Type B pancreatic cell (in vitro differentiated cells): ENCODE measurements at regions not wholly inside any gene's neighbourhood (a gene's known extent, or its start where the extent isn't known, plus 50 kb on each side); places are given as distances from the start of the nearest gene placed in this dataset.
"Not testable (repeated sequence)": the region's sequence is repeated elsewhere in the genome, so short reads cannot be mapped to it uniquely, and the experiment has no call there.

Experiments used
- DNase-seq: peaks from one replicate; pipeline ENCODE4 v3.0.0; 2021; ENCODE audit warnings: mixed read lengths; ENCODE audit not compliant: unreplicated experiment; ENCODE audit errors: extremely low spot score
- H3K27ac Mint-ChIP-seq: 2 replicates; pipeline ENCODE4 v1.8.0; 2021; ENCODE audit warnings: mild to moderate bottlenecking, mixed read lengths
- H3K27me3 Mint-ChIP-seq: 2 replicates; pipeline ENCODE4 v1.8.0; 2021; ENCODE audit warnings: mixed read lengths
- H3K36me3 Mint-ChIP-seq: 2 replicates; pipeline ENCODE4 v1.8.0; 2021; ENCODE audit warnings: mixed read lengths
- H3K4me1 Mint-ChIP-seq: one replicate; pipeline ENCODE4 v1.8.0; 2021; ENCODE audit warnings: mixed read lengths; ENCODE audit not compliant: unreplicated experiment
- H3K4me3 Mint-ChIP-seq: 2 replicates; pipeline ENCODE4 v1.8.0; 2021; ENCODE audit warnings: mild to moderate bottlenecking, mixed read lengths
- H3K9me3 Mint-ChIP-seq: 2 replicates; pipeline ENCODE4 v1.8.0; 2021; ENCODE audit warnings: mixed read lengths
- TF ChIP-seq, protein P1 (sequence below): fragments of 200-600 bp; sonication (generic); conservative IDR thresholded peaks from 2 replicates; pipeline ENCODE4 v1.5.0; 2021; ENCODE audit warnings: antibody characterized with exemption, mild to moderate bottlenecking

DNA sequence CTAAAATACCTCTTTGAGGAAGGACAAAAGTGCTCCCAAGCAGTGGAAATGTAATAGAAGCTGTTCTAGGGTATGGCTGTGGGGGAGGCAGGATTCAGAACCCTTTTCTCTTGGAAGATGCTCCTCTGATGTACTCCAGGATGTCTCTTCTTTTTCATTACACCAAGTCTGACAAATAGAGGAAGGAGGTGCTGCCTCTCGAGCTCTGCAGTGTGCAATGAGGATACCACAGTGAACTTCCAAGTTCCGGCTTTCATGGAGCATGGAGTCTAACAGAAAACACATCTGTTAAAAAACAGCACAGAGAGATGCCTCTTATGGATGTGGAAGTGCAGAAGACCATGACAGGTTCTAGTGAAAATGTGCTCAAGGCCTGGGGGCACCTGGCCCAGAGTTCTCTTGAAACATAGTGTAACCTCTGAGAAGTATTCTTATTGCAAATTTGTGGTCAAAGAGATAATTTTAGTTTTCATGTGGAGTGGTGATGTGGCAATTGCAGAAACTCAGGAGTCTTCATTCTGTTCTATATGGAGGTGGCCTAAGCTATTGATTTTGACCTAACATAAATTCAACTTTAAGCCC, 362.0 kb upstream of the CITED2 start:
- H3K9me3 Mint-ChIP-seq, result peaks cover 16% of the 10 kb centered on the region
- H3K27me3 Mint-ChIP-seq, result no peaks in the 10 kb centered on the region
- TF ChIP-seq, protein P1, sequence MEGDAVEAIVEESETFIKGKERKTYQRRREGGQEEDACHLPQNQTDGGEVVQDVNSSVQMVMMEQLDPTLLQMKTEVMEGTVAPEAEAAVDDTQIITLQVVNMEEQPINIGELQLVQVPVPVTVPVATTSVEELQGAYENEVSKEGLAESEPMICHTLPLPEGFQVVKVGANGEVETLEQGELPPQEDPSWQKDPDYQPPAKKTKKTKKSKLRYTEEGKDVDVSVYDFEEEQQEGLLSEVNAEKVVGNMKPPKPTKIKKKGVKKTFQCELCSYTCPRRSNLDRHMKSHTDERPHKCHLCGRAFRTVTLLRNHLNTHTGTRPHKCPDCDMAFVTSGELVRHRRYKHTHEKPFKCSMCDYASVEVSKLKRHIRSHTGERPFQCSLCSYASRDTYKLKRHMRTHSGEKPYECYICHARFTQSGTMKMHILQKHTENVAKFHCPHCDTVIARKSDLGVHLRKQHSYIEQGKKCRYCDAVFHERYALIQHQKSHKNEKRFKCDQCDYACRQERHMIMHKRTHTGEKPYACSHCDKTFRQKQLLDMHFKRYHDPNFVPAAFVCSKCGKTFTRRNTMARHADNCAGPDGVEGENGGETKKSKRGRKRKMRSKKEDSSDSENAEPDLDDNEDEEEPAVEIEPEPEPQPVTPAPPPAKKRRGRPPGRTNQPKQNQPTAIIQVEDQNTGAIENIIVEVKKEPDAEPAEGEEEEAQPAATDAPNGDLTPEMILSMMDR, result no peak
- H3K4me3 Mint-ChIP-seq, result no peak overlapping the region
- no peak overlapping the region for H3K27ac Mint-ChIP-seq
- no peaks in the 10 kb centered on the region for H3K36me3 Mint-ChIP-seq
- DNase-seq, result no peak
- no peaks in the 10 kb centered on the region for H3K4me1 Mint-ChIP-seq

GRCh38 chr6:139732451-139732850, 358.0 kb upstream of the CITED2 start:
- H3K4me3 Mint-ChIP-seq, result no peak overlapping the region
- no peaks in the 10 kb centered on the region for H3K4me1 Mint-ChIP-seq
- H3K27ac Mint-ChIP-seq, result no peak overlapping the region
- TF ChIP-seq, protein P1, result no peak
- H3K27me3 Mint-ChIP-seq, result no peaks in the 10 kb centered on the region
- no peaks in the 10 kb centered on the region for H3K36me3 Mint-ChIP-seq
- no peak for DNase-seq
- peaks cover 5% of the 10 kb centered on the region for H3K9me3 Mint-ChIP-seq

- Mint-ChIP-seq H3K27me3 (no peaks in the 10 kb centered on the region), H3K27ac (no peak overlapping the region), H3K4me3 (no peak overlapping the region), H3K4me1 (no peaks in the 10 kb centered on the region), H3K36me3 (peaks cover 3% of the 10 kb centered on the region), H3K9me3 (peaks cover 12% of the 10 kb centered on the region)
- DNase-seq, result no peak
- TF ChIP-seq, protein P1, result no peak
Measured at GRCh38 chr6:139730340-139730974, 356.0 kb upstream of the CITED2 start.

- TF ChIP-seq, protein P1, result no peak
- H3K27me3 Mint-ChIP-seq, result no peaks in the 10 kb centered on the region
- H3K27ac Mint-ChIP-seq, result no peak overlapping the region
- H3K4me3 Mint-ChIP-seq, result no peak overlapping the region
- H3K36me3 Mint-ChIP-seq, result peaks cover 3% of the 10 kb centered on the region
- H3K4me1 Mint-ChIP-seq, result no peaks in the 10 kb centered on the region
- peaks cover 12% of the 10 kb centered on the region for H3K9me3 Mint-ChIP-seq
- DNase-seq, result no peak
Measured at GRCh38 chr6:139728876-139729427, 354.5 kb upstream of the CITED2 start.

DNA sequence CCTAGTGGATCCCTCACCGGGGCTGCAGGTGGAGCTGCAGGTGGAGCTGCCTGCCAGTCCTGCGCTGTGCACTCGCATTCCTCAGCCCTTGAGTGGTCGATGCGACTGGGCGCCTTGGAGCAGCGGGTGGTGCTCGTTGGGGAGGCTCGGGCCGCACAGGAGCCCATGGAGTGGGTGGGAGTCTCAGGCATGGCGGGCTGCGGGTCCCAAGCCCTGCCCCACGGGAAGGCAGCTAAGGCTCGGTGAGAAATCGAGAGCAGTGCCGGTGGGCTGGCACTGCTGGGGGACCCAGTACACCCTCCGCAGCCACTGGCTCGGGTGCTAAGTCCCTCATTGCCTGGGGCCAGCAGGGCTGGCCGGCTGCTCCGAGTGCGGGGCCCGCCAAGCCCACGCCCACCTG, 351.8 kb upstream of the CITED2 start:
- H3K4me1 Mint-ChIP-seq, DNase-seq, H3K36me3 Mint-ChIP-seq, H3K4me3 Mint-ChIP-seq, H3K27me3 Mint-ChIP-seq, H3K9me3 Mint-ChIP-seq, H3K27ac Mint-ChIP-seq: not testable (repeated sequence)

DNA sequence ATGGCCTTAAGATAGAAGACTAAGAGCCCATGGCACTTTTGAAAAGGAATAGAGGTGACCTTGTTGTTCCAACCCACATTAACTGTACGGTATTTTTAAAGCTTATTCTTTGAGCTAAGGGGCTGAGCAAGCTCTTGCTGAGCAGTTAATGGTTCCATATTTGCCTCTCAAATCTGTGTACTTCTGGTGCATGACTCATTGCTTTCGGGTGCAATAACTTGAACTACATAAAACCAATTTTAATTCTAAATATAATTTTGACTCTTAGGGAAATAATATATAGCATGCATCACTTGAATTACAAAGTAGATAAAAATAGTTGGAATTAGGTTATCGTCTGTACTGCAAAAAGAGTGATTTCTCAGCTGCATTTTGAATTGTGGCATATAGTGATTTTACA, 348.1 kb upstream of the CITED2 start:
- Mint-ChIP-seq H3K27ac (no peak overlapping the region), H3K27me3 (no peaks in the 10 kb centered on the region), H3K4me3 (no peak overlapping the region), H3K4me1 (no peaks in the 10 kb centered on the region), H3K36me3 (peaks cover 3% of the 10 kb centered on the region), H3K9me3 (peaks cover 7% of the 10 kb centered on the region)
- DNase-seq, result no peak
- TF ChIP-seq, protein P1, result no peak
